ENCODE measurements at regions not wholly inside any gene's neighbourhood (a gene's known extent, or its start where the extent isn't known, plus 50 kb on each side); places are given as distances from the start of the nearest gene placed in this dataset.
"Not testable (repeated sequence)": the region's sequence is repeated elsewhere in the genome, so short reads cannot be mapped to it uniquely, and the experiment has no call there.

- H3K4me3 ChIP-seq (ENCODE audit: low read length) = no peak overlapping the region
- no peaks in the 10 kb centered on the region for H3K4me1 ChIP-seq (ENCODE audit: low read length)
- no peak for DNase-seq
- H4K20me1 ChIP-seq (ENCODE audit: insufficient read depth, low read depth, low read length) = no peaks in the 10 kb centered on the region
- no peaks in the 10 kb centered on the region for H3K27me3 ChIP-seq (ENCODE audit: low read length)
- H2AFZ ChIP-seq (ENCODE audit: low read length) = no peak overlapping the region
- no peak overlapping the region for H3K9ac ChIP-seq (ENCODE audit: low read length)
- H3K9me3 ChIP-seq (ENCODE audit: low read length) = peaks cover 24% of the 10 kb centered on the region
- H3K9me2 ChIP-seq (replicated peaks; ENCODE audit: insufficient read depth, low read length) = no peaks in the 10 kb centered on the region
- H3K27ac ChIP-seq (ENCODE audit: low read length) = no peak overlapping the region
- H3K36me3 ChIP-seq (ENCODE audit: insufficient read depth, low read length) = no peaks in the 10 kb centered on the region
- H3K79me2 ChIP-seq (ENCODE audit: low read length) = no peaks in the 10 kb centered on the region
- H3K4me2 ChIP-seq (ENCODE audit: low read depth, low read length, poor library complexity, severe bottlenecking) = no peak overlapping the region
Measured at GRCh38 chr5:17854901-17855300, 220.6 kb downstream of the TAF11L14 start.

- H3K79me2 ChIP-seq (ENCODE audit: low read length) = no peaks in the 10 kb centered on the region
- H3K4me1 ChIP-seq (ENCODE audit: low read length) = no peaks in the 10 kb centered on the region
- no peak overlapping the region for H2AFZ ChIP-seq (ENCODE audit: low read length)
- no peak overlapping the region for H3K9ac ChIP-seq (ENCODE audit: low read length)
- no peaks in the 10 kb centered on the region for H3K27me3 ChIP-seq (ENCODE audit: low read length)
- H3K4me2 ChIP-seq (ENCODE audit: low read depth, low read length, poor library complexity, severe bottlenecking) = no peak overlapping the region
- H4K20me1 ChIP-seq (ENCODE audit: insufficient read depth, low read depth, low read length) = no peaks in the 10 kb centered on the region
- DNase-seq = no peak
- H3K4me3 ChIP-seq (ENCODE audit: low read length) = no peak overlapping the region
- peaks cover 14% of the 10 kb centered on the region for H3K9me3 ChIP-seq (ENCODE audit: low read length)
- no peaks in the 10 kb centered on the region for H3K36me3 ChIP-seq (ENCODE audit: insufficient read depth, low read length)
- H3K9me2 ChIP-seq (replicated peaks; ENCODE audit: insufficient read depth, low read length) = no peaks in the 10 kb centered on the region
- no peak overlapping the region for H3K27ac ChIP-seq (ENCODE audit: low read length)
Measured at GRCh38 chr5:17860660-17861315, 226.5 kb downstream of the TAF11L14 start.

DNA sequence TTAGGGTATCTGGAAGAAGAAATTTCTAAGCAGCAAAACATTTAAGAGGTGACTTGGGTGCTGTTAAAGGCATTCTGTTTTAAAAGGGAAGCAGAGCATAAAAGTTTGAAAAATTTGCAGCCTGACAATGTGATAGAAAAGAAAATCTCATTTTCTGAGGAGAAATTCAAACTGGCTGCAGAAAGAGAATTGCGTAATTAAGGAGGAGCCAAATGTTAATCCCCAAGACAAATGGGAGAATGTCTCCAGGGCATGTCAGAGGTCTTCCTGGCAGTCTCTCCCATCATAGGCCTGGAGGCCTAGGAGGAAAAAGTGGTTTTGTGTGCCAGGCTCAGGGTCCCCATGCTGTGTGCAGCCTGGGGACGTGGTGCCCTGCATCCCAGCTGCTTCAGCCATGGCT is 230.6 kb downstream of the TAF11L14 start:
- H3K9me3 ChIP-seq (ENCODE audit: low read length) = peaks cover 10% of the 10 kb centered on the region
- H3K79me2 ChIP-seq (ENCODE audit: low read length); H3K27ac ChIP-seq (ENCODE audit: low read length); H3K4me2 ChIP-seq (ENCODE audit: low read depth, low read length, poor library complexity, severe bottlenecking); H3K4me1 ChIP-seq (ENCODE audit: low read length); DNase-seq; H3K9ac ChIP-seq (ENCODE audit: low read length); H3K36me3 ChIP-seq (ENCODE audit: insufficient read depth, low read length); H3K4me3 ChIP-seq (ENCODE audit: low read length); H3K9me2 ChIP-seq (replicated peaks; ENCODE audit: insufficient read depth, low read length); H2AFZ ChIP-seq (ENCODE audit: low read length); H3K27me3 ChIP-seq (ENCODE audit: low read length); H4K20me1 ChIP-seq (ENCODE audit: insufficient read depth, low read depth, low read length): not testable (repeated sequence)

GRCh38 chr5:17865966-17866365 is 231.7 kb downstream of the TAF11L14 start:
- not testable (repeated sequence) for H4K20me1 ChIP-seq (ENCODE audit: insufficient read depth, low read depth, low read length); H3K27ac ChIP-seq (ENCODE audit: low read length); H3K36me3 ChIP-seq (ENCODE audit: insufficient read depth, low read length); H3K4me2 ChIP-seq (ENCODE audit: low read depth, low read length, poor library complexity, severe bottlenecking); H3K4me1 ChIP-seq (ENCODE audit: low read length); H3K27me3 ChIP-seq (ENCODE audit: low read length); H3K9ac ChIP-seq (ENCODE audit: low read length); H2AFZ ChIP-seq (ENCODE audit: low read length); DNase-seq; H3K79me2 ChIP-seq (ENCODE audit: low read length); H3K9me2 ChIP-seq (replicated peaks; ENCODE audit: insufficient read depth, low read length); H3K4me3 ChIP-seq (ENCODE audit: low read length)
- peaks cover 12% of the 10 kb centered on the region for H3K9me3 ChIP-seq (ENCODE audit: low read length)

GRCh38 chr5:17872204-17872603 is 237.9 kb downstream of the TAF11L14 start:
- no peak overlapping the region for H3K9ac ChIP-seq (ENCODE audit: low read length)
- DNase-seq = no peak
- H2AFZ ChIP-seq (ENCODE audit: low read length) = no peak overlapping the region
- H3K27ac ChIP-seq (ENCODE audit: low read length) = no peak overlapping the region
- no peaks in the 10 kb centered on the region for H3K27me3 ChIP-seq (ENCODE audit: low read length)
- H3K36me3 ChIP-seq (ENCODE audit: insufficient read depth, low read length) = no peaks in the 10 kb centered on the region
- H4K20me1 ChIP-seq (ENCODE audit: insufficient read depth, low read depth, low read length) = no peaks in the 10 kb centered on the region
- H3K4me2 ChIP-seq (ENCODE audit: low read depth, low read length, poor library complexity, severe bottlenecking) = no peak overlapping the region
- peaks cover 13% of the 10 kb centered on the region; the same call in 1 of the 2 replicates for H3K9me3 ChIP-seq (ENCODE audit: low read length)
- no peaks in the 10 kb centered on the region for H3K9me2 ChIP-seq (replicated peaks; ENCODE audit: insufficient read depth, low read length)
- no peaks in the 10 kb centered on the region for H3K4me1 ChIP-seq (ENCODE audit: low read length)
- H3K4me3 ChIP-seq (ENCODE audit: low read length) = no peak overlapping the region
- H3K79me2 ChIP-seq (ENCODE audit: low read length) = no peaks in the 10 kb centered on the region

- Histone ChIP-seq H3K79me2 (ENCODE audit: low read length) (no peaks in the 10 kb centered on the region), H3K9me2 (replicated peaks; ENCODE audit: insufficient read depth, low read length) (no peaks in the 10 kb centered on the region), H3K4me3 (ENCODE audit: low read length) (no peak overlapping the region), H3K27me3 (ENCODE audit: low read length) (no peaks in the 10 kb centered on the region), H3K9ac (ENCODE audit: low read length) (no peak overlapping the region), H2AFZ (ENCODE audit: low read length) (no peak overlapping the region), H3K36me3 (ENCODE audit: insufficient read depth, low read length) (no peaks in the 10 kb centered on the region), H3K4me1 (ENCODE audit: low read length) (no peaks in the 10 kb centered on the region), H3K9me3 (ENCODE audit: low read length) (peaks cover 10% of the 10 kb centered on the region; the same call in 1 of the 2 replicates), H3K4me2 (ENCODE audit: low read depth, low read length, poor library complexity, severe bottlenecking) (no peak overlapping the region), H3K27ac (ENCODE audit: low read length) (no peak overlapping the region), H4K20me1 (ENCODE audit: insufficient read depth, low read depth, low read length) (no peaks in the 10 kb centered on the region)
- no peak for DNase-seq
Measured at GRCh38 chr5:17878541-17878940, 244.3 kb downstream of the TAF11L14 start.

- Histone ChIP-seq H3K9me3 (ENCODE audit: low read length) (peaks cover 9% of the 10 kb centered on the region; the same call in 1 of the 2 replicates), H3K27me3 (ENCODE audit: low read length) (no peaks in the 10 kb centered on the region), H3K79me2 (ENCODE audit: low read length) (no peaks in the 10 kb centered on the region), H3K27ac (ENCODE audit: low read length) (no peak overlapping the region), H3K4me3 (ENCODE audit: low read length) (no peak overlapping the region), H3K9me2 (replicated peaks; ENCODE audit: insufficient read depth, low read length) (no peaks in the 10 kb centered on the region), H2AFZ (ENCODE audit: low read length) (no peak overlapping the region), H3K36me3 (ENCODE audit: insufficient read depth, low read length) (no peaks in the 10 kb centered on the region), H4K20me1 (ENCODE audit: insufficient read depth, low read depth, low read length) (no peaks in the 10 kb centered on the region), H3K4me2 (ENCODE audit: low read depth, low read length, poor library complexity, severe bottlenecking) (no peak overlapping the region), H3K9ac (ENCODE audit: low read length) (no peak overlapping the region), H3K4me1 (ENCODE audit: low read length) (no peaks in the 10 kb centered on the region)
- DNase-seq = no peak
Measured at GRCh38 chr5:17879276-17879675, 245.0 kb downstream of the TAF11L14 start.

GRCh38 chr5:17880869-17881268 is 246.6 kb downstream of the TAF11L14 start:
- Histone ChIP-seq H3K4me3 (ENCODE audit: low read length) (no peak overlapping the region), H3K4me2 (ENCODE audit: low read depth, low read length, poor library complexity, severe bottlenecking) (no peak overlapping the region), H3K4me1 (ENCODE audit: low read length) (no peaks in the 10 kb centered on the region)

More at GRCh38 chr5:17880869-17881268, 246.6 kb downstream of the TAF11L14 start:
- H3K9me3 ChIP-seq (ENCODE audit: low read length) = peaks cover 6% of the 10 kb centered on the region; the same call in 1 of the 2 replicates
- no peaks in the 10 kb centered on the region for H3K27me3 ChIP-seq (ENCODE audit: low read length)
- H3K79me2 ChIP-seq (ENCODE audit: low read length) = no peaks in the 10 kb centered on the region
- H4K20me1 ChIP-seq (ENCODE audit: insufficient read depth, low read depth, low read length) = no peaks in the 10 kb centered on the region
- DNase-seq = no peak
- H3K9ac ChIP-seq (ENCODE audit: low read length) = no peak overlapping the region
- no peaks in the 10 kb centered on the region for H3K36me3 ChIP-seq (ENCODE audit: insufficient read depth, low read length)
- H3K9me2 ChIP-seq (replicated peaks; ENCODE audit: insufficient read depth, low read length) = no peaks in the 10 kb centered on the region
- H2AFZ ChIP-seq (ENCODE audit: low read length) = no peak overlapping the region
- no peak overlapping the region for H3K27ac ChIP-seq (ENCODE audit: low read length)

Data from Karpas-422 (cell line).